SK-N-SH (cell line): ENCODE measurements at regions not wholly inside any gene's neighbourhood (a gene's known extent, or its start where the extent isn't known, plus 50 kb on each side); places are given as distances from the start of the nearest gene placed in this dataset.

Experiments used
- CTCF ChIA-PET: fragments of 300-600, 350-600 bp; formaldehyde crosslinking; extraction: SDS; loops from one replicate; lab custom pipeline; 2021; lab: Yijun Ruan, JAX
- POLR2A ChIA-PET: fragments of 350-600 bp; sonication (Branson Sonifier 250); formaldehyde crosslinking; extraction: SDS; loops from one replicate; lab custom pipeline; 2020; ENCODE audit warnings: antibody characterized with exemption, inconsistent platforms; lab: Yijun Ruan, JAX
- DNase-seq: peaks from one replicate; pipeline ENCODE4 v3.0.0; 2012
- H2AFZ ChIP-seq: fragments of 200-600 bp; sonication (generic); 2 replicates; pipeline ENCODE4 v1.8.1; 2016; ENCODE audit warnings: antibody characterized with exemption, mild to moderate bottlenecking, low read depth
- H3F3A ChIP-seq: fragments of 200-600 bp; sonication (generic); replicated peaks from 2 replicates; pipeline ENCODE3; 2016; ENCODE audit warnings: antibody characterized with exemption, mild to moderate bottlenecking; ENCODE audit not compliant: insufficient read depth
- H3K27ac ChIP-seq, 2 experiments: fragments of 200-500 bp in 1 of 2; fragments of 200-600 bp in 1 of 2; sonication (Bioruptor generic) in 1 of 2; sonication (generic), shearing (Covaris generic) in 1 of 2; 2 replicates each; pipeline versions ENCODE4 v1.5.1 to v1.6.1; 2014 to 2016; ENCODE audit warnings: low read depth in 2 of 2, inconsistent platforms in 1 of 2, low read length in 1 of 2, mild to moderate bottlenecking in 1 of 2, mixed read lengths in 1 of 2
- H3K27me3 ChIP-seq: fragments of 200-600 bp; sonication (generic), shearing (Covaris generic); 2 replicates; pipeline ENCODE4 v1.6.1; 2016; ENCODE audit warnings: mixed run types; ENCODE audit not compliant: insufficient read depth
- H3K36me3 ChIP-seq, 2 experiments: fragments of 200-500 bp in 1 of 2; fragments of 200-600 bp in 1 of 2; sonication (Bioruptor generic) in 1 of 2; sonication (generic) in 1 of 2; replicated peaks in 1 of 2; 2 replicates each; pipeline versions ENCODE3 to v1.5.1; 2014 to 2016; ENCODE audit warnings: low read length in 1 of 2, mild to moderate bottlenecking in 1 of 2; ENCODE audit not compliant: insufficient read depth in 2 of 2, control insufficient read depth in 1 of 2
- H3K4me1 ChIP-seq, 2 experiments: fragments of 200-500 bp in 1 of 2; fragments of 200-600 bp in 1 of 2; sonication (Bioruptor generic) in 1 of 2; sonication (generic), shearing (Covaris generic) in 1 of 2; 2 replicates each; pipeline versions ENCODE4 v1.5.1 to v1.6.1; 2014 to 2016; ENCODE audit warnings: low read depth in 1 of 2, low read length in 1 of 2, mixed run types in 1 of 2; ENCODE audit not compliant: insufficient read depth in 2 of 2, control insufficient read depth in 1 of 2
- H3K4me2 ChIP-seq: fragments of 200-600 bp; sonication (generic), shearing (Covaris generic); 2 replicates; pipeline ENCODE4 v1.6.1; 2017; ENCODE audit warnings: mixed run types
- H3K4me3 ChIP-seq, 2 experiments: fragments of 200-500 bp in 1 of 2; fragments of 200-600 bp in 1 of 2; sonication (Bioruptor generic) in 1 of 2; sonication (generic), shearing (Covaris generic) in 1 of 2; 2 replicates each; pipeline versions ENCODE4 v1.5.1 to v1.8.1; 2014 to 2016; ENCODE audit warnings: low read depth in 2 of 2, inconsistent platforms in 1 of 2, low read length in 1 of 2, mild to moderate bottlenecking in 1 of 2, mixed read lengths in 1 of 2, moderate library complexity in 1 of 2
- H3K79me2 ChIP-seq: fragments of 200-600 bp; sonication (generic); 2 replicates; pipeline ENCODE4 v1.8.1; 2017; ENCODE audit warnings: mild to moderate bottlenecking; ENCODE audit not compliant: insufficient read depth
- H3K9ac ChIP-seq: fragments of 200-600 bp; sonication (generic); 2 replicates; pipeline ENCODE4 v1.6.1; 2017; ENCODE audit warnings: mixed run types
- H3K9me2 ChIP-seq: fragments of 200-600 bp; sonication (generic); 2 replicates; pipeline ENCODE4 v1.6.1; 2017; ENCODE audit warnings: mixed run types
- H3K9me3 ChIP-seq: fragments of 200-600 bp; sonication (generic); 2 replicates; pipeline ENCODE4 v1.6.1; 2017; ENCODE audit warnings: mixed run types, mild to moderate bottlenecking, moderate library complexity
- H4K20me1 ChIP-seq: fragments of 200-600 bp; sonication (generic); 2 replicates; pipeline ENCODE4 v1.6.1; 2017; ENCODE audit warnings: mild to moderate bottlenecking, mixed run types; ENCODE audit not compliant: insufficient read depth
- CHD2 ChIP-seq: fragments of 150-350 bp; IDR thresholded peaks from 2 replicates; pipeline ENCODE4 v1.6.1; 2018; ENCODE audit warnings: low read length; ENCODE audit not compliant: partially characterized antibody
- FOSL2 ChIP-seq: IDR thresholded peaks from 2 replicates; pipeline ENCODE4 v1.4.0; 2012; ENCODE audit warnings: low read depth, mild to moderate bottlenecking, moderate library complexity, borderline replicate concordance
- FOXJ3 ChIP-seq: sonication (generic); formaldehyde crosslinking; IDR thresholded peaks from 2 replicates; pipeline ENCODE4 v1.5.1; 2020; ENCODE audit warnings: mild to moderate bottlenecking, missing genetic modification reagents
- FOXM1 ChIP-seq: IDR thresholded peaks from 2 replicates; pipeline ENCODE4 v1.4.0; 2012; ENCODE audit warnings: low read depth, mild to moderate bottlenecking
- IRF3 ChIP-seq: fragments of 150-350 bp; IDR thresholded peaks from 2 replicates; pipeline ENCODE4 v1.6.1; 2016; ENCODE audit warnings: mild to moderate bottlenecking, low read depth, low read length
- MXI1 ChIP-seq: IDR thresholded peaks from 2 replicates; pipeline ENCODE4 v1.6.1; 2012; ENCODE audit warnings: mild to moderate bottlenecking, low read depth, low read length, improper control_type of control experiment
- NRF1 ChIP-seq: IDR thresholded peaks from 2 replicates; pipeline ENCODE4 v1.6.1; 2012; ENCODE audit warnings: low read depth, mild to moderate bottlenecking, low read length
- TAF1 ChIP-seq: IDR thresholded peaks from 2 replicates; pipeline ENCODE4 v1.6.1; 2012; ENCODE audit warnings: low read depth, mild to moderate bottlenecking, low read length, moderate library complexity, borderline replicate concordance
- TCF12 ChIP-seq: IDR thresholded peaks from 2 replicates; pipeline ENCODE4 v1.4.0; 2012
- USF2 ChIP-seq: fragments of 150-350 bp; IDR thresholded peaks from 2 replicates; pipeline ENCODE4 v1.6.1; 2017; ENCODE audit warnings: antibody characterized with exemption, low read length, low read depth, borderline replicate concordance
- YY1 ChIP-seq: IDR thresholded peaks from 2 replicates; pipeline ENCODE4 v1.4.0; 2012; ENCODE audit warnings: low read depth, mild to moderate bottlenecking
- ZBTB33 ChIP-seq: IDR thresholded peaks from 2 replicates; pipeline ENCODE4 v1.4.0; 2012; ENCODE audit warnings: low read depth, borderline replicate concordance
- WGBS: methylation state at CpG from one replicate; pipeline ENCODE4 v1.1.6; 2017; ENCODE audit warnings: low lambda C conversion rate; 5-methylcytosine and 5-hydroxymethylcytosine counted together

GRCh38 chr6:91961236-91961635, 1374.4 kb upstream of the MAP3K7 start:
- WGBS, result 25% methylated on average over 3 of the region's 3 CpGs
- no peaks in the 10 kb centered on the region for H3K9me3 ChIP-seq
- no peaks in the 10 kb centered on the region for H3K36me3 ChIP-seq
- CTCF ChIA-PET, result interaction anchor here (1.5 kb wide), 1 partner anchor 61 kb away, joined by 3 read pairs; no protein-coding TSS in a partner anchor
- TF ChIP-seq MXI1 (no peak), NRF1 (no peak)
- H3K9ac ChIP-seq, result no peak overlapping the region
- H3K4me2 ChIP-seq, result no peak overlapping the region
- H3K4me1 ChIP-seq, result no peaks in the 10 kb centered on the region
- H3K27me3 ChIP-seq, result no peaks in the 10 kb centered on the region
- no peak overlapping the region for H3K4me3 ChIP-seq
- H3K9me2 ChIP-seq, result no peaks in the 10 kb centered on the region
- DNase-seq, result no peak
- no peak overlapping the region for H3K27ac ChIP-seq
- no peaks in the 10 kb centered on the region for H4K20me1 ChIP-seq
- POLR2A ChIA-PET, result no interaction called here
- no peaks in the 10 kb centered on the region for H3K79me2 ChIP-seq
- no peak overlapping the region for H2AFZ ChIP-seq
- no peaks in the 10 kb centered on the region for H3F3A ChIP-seq

- TF ChIP-seq FOXM1 (no peak), USF2 (no peak), TAF1 (no peak)
- no peak overlapping the region for H3K9ac ChIP-seq
- H3K9me2 ChIP-seq, result no peaks in the 10 kb centered on the region
- no peaks in the 10 kb centered on the region for H3K79me2 ChIP-seq
- no peaks in the 10 kb centered on the region for H3F3A ChIP-seq
- no peaks in the 10 kb centered on the region for H3K36me3 ChIP-seq
- POLR2A ChIA-PET, result no interaction called here
- H4K20me1 ChIP-seq, result no peaks in the 10 kb centered on the region
- no peak for DNase-seq
- no peak overlapping the region for H3K4me2 ChIP-seq
- peaks cover 7% of the 10 kb centered on the region; the same call in 1 of the 2 replicates for H3K9me3 ChIP-seq
- no peaks in the 10 kb centered on the region for H3K4me1 ChIP-seq
- CTCF ChIA-PET, result no interaction called here
- H3K27ac ChIP-seq, result no peak overlapping the region
- no peaks in the 10 kb centered on the region for H3K27me3 ChIP-seq
- no peak overlapping the region for H3K4me3 ChIP-seq
- H2AFZ ChIP-seq, result no peak overlapping the region
- 4% methylated on average over 2 of the region's 2 CpGs for WGBS
These were observed 1355.0 kb upstream of the MAP3K7 start for GRCh38 chr6:91941838-91942237.

- Histone ChIP-seq H3K79me2 (no peaks in the 10 kb centered on the region), H3K9me3 (peaks cover 7% of the 10 kb centered on the region; the same call in 1 of the 2 replicates), H4K20me1 (no peaks in the 10 kb centered on the region), H3K9me2 (no peaks in the 10 kb centered on the region), H2AFZ (no peak overlapping the region), H3K4me2 (no peak overlapping the region), H3K4me3 (no peak overlapping the region), H3K4me1 (no peaks in the 10 kb centered on the region), H3F3A (no peaks in the 10 kb centered on the region), H3K36me3 (no peaks in the 10 kb centered on the region), H3K27ac (no peak overlapping the region), H3K27me3 (no peaks in the 10 kb centered on the region), H3K9ac (no peak overlapping the region)
- DNase-seq, result no peak
- 25% methylated on average over 1 of the region's 1 CpG for WGBS
- ChIA-PET CTCF (interaction anchor here (1.0 kb wide), 1 partner anchor 138 kb away, joined by 3 read pairs; no protein-coding TSS in a partner anchor), POLR2A (no interaction called here)
- TF ChIP-seq FOXJ3 (CRISPR knock-in tag) (no peak), NRF1 (no peak), TCF12 (no peak), MXI1 (no peak), ZBTB33 (no peak), FOSL2 (no peak), IRF3 (no peak), CHD2 (no peak), YY1 (no peak)
These were observed 1353.9 kb upstream of the MAP3K7 start for GRCh38 chr6:91940801-91941200.
